Loucy (cell line): ENCODE measurements at regions not wholly inside any gene's neighbourhood (a gene's known extent, or its start where the extent isn't known, plus 50 kb on each side); places are given as distances from the start of the nearest gene placed in this dataset.

Source experiments
- H2AFZ ChIP-seq: fragments of 200-600 bp; sonication (generic); 2 replicates; pipeline ENCODE4 v1.6.0; 2016; ENCODE audit warnings: antibody characterized with exemption, mild to moderate bottlenecking, low read length, moderate library complexity
- H3F3A ChIP-seq: fragments of 200-600 bp; 2 replicates; pipeline ENCODE4 v1.6.0; 2016; ENCODE audit warnings: antibody characterized with exemption, low read depth, mild to moderate bottlenecking
- H3K27me3 ChIP-seq: fragments of 200-600 bp; sonication (generic); 2 replicates; pipeline ENCODE4 v1.6.1; 2014; ENCODE audit warnings: low read length, mild to moderate bottlenecking; ENCODE audit not compliant: insufficient read depth, poor library complexity, severe bottlenecking
- H3K36me3 ChIP-seq: fragments of 200-600 bp; sonication (generic); 2 replicates; pipeline ENCODE4 v1.6.1; 2016; ENCODE audit warnings: low read length; ENCODE audit not compliant: insufficient read depth
- H3K4me1 ChIP-seq: fragments of 200-600 bp; sonication (generic); 2 replicates; pipeline ENCODE4 v1.5.1; 2014; ENCODE audit warnings: low read length, mild to moderate bottlenecking; ENCODE audit not compliant: insufficient read depth, poor library complexity, severe bottlenecking
- H3K4me2 ChIP-seq: fragments of 200-600 bp; sonication (generic); 2 replicates; pipeline ENCODE4 v1.6.0; 2014; ENCODE audit warnings: antibody characterized with exemption, low read length, low read depth, mild to moderate bottlenecking; ENCODE audit not compliant: poor library complexity, severe bottlenecking
- H3K4me3 ChIP-seq: fragments of 200-600 bp; sonication (generic); 2 replicates; pipeline ENCODE4 v1.5.1; 2014; ENCODE audit warnings: low read length, mild to moderate bottlenecking, mixed read lengths; ENCODE audit not compliant: poor library complexity, severe bottlenecking
- H3K79me2 ChIP-seq: fragments of 200-600 bp; sonication (generic); 2 replicates; pipeline ENCODE4 v1.6.1; 2014; ENCODE audit warnings: low read length; ENCODE audit not compliant: insufficient read depth
- H3K9ac ChIP-seq: fragments of 200-600 bp; sonication (generic); 2 replicates; pipeline ENCODE4 v1.6.0; 2014; ENCODE audit warnings: mild to moderate bottlenecking, low read depth, low read length, moderate library complexity; ENCODE audit not compliant: poor library complexity, severe bottlenecking
- H3K9me2 ChIP-seq: fragments of 200-600 bp; sonication (generic); replicated peaks from 2 replicates; pipeline ENCODE4 v1.6.1; 2016; ENCODE audit warnings: low read depth, low read length, mixed read lengths
- H3K9me3 ChIP-seq: fragments of 200-600 bp; sonication (generic); 2 replicates; pipeline ENCODE4 v1.6.1; 2014; ENCODE audit warnings: mild to moderate bottlenecking, antibody characterized with exemption, low read length, low read depth; ENCODE audit not compliant: insufficient read depth
- H4K20me1 ChIP-seq: fragments of 200-600 bp; sonication (generic); 2 replicates; pipeline ENCODE4 v1.6.0; 2014; ENCODE audit warnings: antibody characterized with exemption, low read length, mild to moderate bottlenecking; ENCODE audit not compliant: insufficient read depth, poor library complexity, severe bottlenecking
- CTCF ChIP-seq: fragments of 200-600 bp; sonication (generic); conservative IDR thresholded peaks from 2 replicates; pipeline ENCODE4 v1.5.1; 2014; ENCODE audit warnings: mild to moderate bottlenecking, antibody characterized with exemption, low read length
- EZH2phosphoT487 ChIP-seq: fragments of 200-600 bp; IDR thresholded peaks from 2 replicates; pipeline ENCODE4 v1.6.1; 2018; ENCODE audit warnings: antibody characterized with exemption, mild to moderate bottlenecking, moderate library complexity, borderline replicate concordance

DNA sequence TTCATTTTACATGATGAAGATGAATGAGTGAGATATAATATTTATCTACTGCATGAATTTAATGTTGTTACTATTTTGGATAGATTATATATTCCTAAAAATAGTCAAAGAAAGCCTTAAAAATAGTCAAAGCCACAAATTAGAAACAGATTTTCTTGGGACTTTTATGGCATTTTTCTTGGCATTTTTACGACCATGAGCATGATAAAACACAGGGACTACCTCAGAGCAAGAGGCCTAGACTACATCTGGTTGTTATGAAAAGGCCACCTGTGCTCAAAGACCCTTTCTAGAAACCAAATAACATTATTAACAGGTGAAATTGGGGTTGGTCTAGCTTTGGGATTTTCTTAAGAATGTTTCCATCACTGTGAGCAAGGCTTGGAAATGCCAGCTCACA, 281.0 kb downstream of the OXSM start:
- no peak for TF ChIP-seq CTCF
- no peak for TF ChIP-seq EZH2phosphoT487
- H3K9me2 ChIP-seq = no peaks in the 10 kb centered on the region

DNA sequence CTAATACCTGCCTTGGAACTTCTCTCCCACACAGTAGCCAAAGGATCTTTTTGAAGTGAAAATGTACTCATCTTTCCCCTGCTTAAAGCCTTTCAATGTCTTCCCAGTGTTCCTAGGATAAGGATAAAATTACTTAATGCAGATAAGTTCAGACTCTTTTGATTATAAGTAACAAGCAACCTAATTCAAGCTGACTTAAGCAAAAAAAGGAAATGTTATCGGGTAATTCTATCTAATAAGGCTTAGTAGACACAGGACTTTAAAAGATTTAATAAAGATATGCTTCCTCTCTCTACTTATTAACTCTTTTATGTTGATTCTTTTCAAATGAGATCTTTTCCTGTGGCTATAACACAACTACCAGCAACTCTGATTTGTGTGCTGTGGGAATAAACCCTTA, 284.2 kb downstream of the OXSM start:
- H2AFZ ChIP-seq = no peak overlapping the region

More for the DNA sequence above, 281.0 kb downstream of the OXSM start:
- Histone ChIP-seq H3K4me3 (no peak overlapping the region), H3K4me1 (no peaks in the 10 kb centered on the region), H3K36me3 (no peaks in the 10 kb centered on the region), H3F3A (no peaks in the 10 kb centered on the region), H3K9ac (no peak overlapping the region), H2AFZ (no peak overlapping the region), H4K20me1 (no peaks in the 10 kb centered on the region), H3K79me2 (no peaks in the 10 kb centered on the region), H3K9me3 (no peaks in the 10 kb centered on the region), H3K4me2 (no peak overlapping the region), H3K27me3 (no peaks in the 10 kb centered on the region)

GRCh38 chr3:26078539-26078938, 288.6 kb downstream of the OXSM start:
- Histone ChIP-seq H2AFZ (no peak overlapping the region), H4K20me1 (no peaks in the 10 kb centered on the region), H3K9me2 (no peaks in the 10 kb centered on the region), H3K79me2 (no peaks in the 10 kb centered on the region), H3K4me1 (no peaks in the 10 kb centered on the region), H3K4me3 (no peak overlapping the region), H3K9me3 (no peaks in the 10 kb centered on the region), H3K27me3 (no peaks in the 10 kb centered on the region), H3F3A (no peaks in the 10 kb centered on the region), H3K4me2 (no peak overlapping the region), H3K9ac (no peak overlapping the region), H3K36me3 (no peaks in the 10 kb centered on the region)
- TF ChIP-seq EZH2phosphoT487 (no peak), CTCF (no peak)

More for the DNA sequence above, 284.2 kb downstream of the OXSM start:
- Histone ChIP-seq H3K4me3 (no peak overlapping the region), H3F3A (no peaks in the 10 kb centered on the region), H3K9ac (no peak overlapping the region), H3K36me3 (no peaks in the 10 kb centered on the region), H4K20me1 (no peaks in the 10 kb centered on the region), H3K27me3 (no peaks in the 10 kb centered on the region), H3K9me3 (no peaks in the 10 kb centered on the region), H3K9me2 (no peaks in the 10 kb centered on the region), H3K4me1 (no peaks in the 10 kb centered on the region), H3K4me2 (no peak overlapping the region), H3K79me2 (no peaks in the 10 kb centered on the region)
- no peak for TF ChIP-seq EZH2phosphoT487
- no peak for TF ChIP-seq CTCF
